Neural crest cell (in vitro differentiated cells): ENCODE measurements at regions not wholly inside any gene's neighbourhood (a gene's known extent, or its start where the extent isn't known, plus 50 kb on each side); places are given as distances from the start of the nearest gene placed in this dataset.

ENCODE experiments used
- DNase-seq: peaks from one replicate; pipeline ENCODE4 v3.0.0; 2021; ENCODE audit warnings: low read depth, mixed read lengths, low spot score
- H3K27ac Mint-ChIP-seq: one replicate; pipeline ENCODE4 v1.8.0; 2021; ENCODE audit warnings: mild to moderate bottlenecking, mixed read lengths; ENCODE audit not compliant: unreplicated experiment
- H3K27me3 Mint-ChIP-seq: 2 replicates; pipeline ENCODE4 v1.8.0; 2021; ENCODE audit warnings: low read depth, mild to moderate bottlenecking, mixed read lengths
- H3K36me3 Mint-ChIP-seq: 2 replicates; pipeline ENCODE4 v1.8.0; 2021; ENCODE audit warnings: low read depth, mild to moderate bottlenecking, mixed read lengths
- H3K4me1 Mint-ChIP-seq: 2 replicates; pipeline ENCODE4 v1.8.0; 2021; ENCODE audit warnings: mixed read lengths
- H3K4me3 Mint-ChIP-seq: one replicate; pipeline ENCODE4 v1.8.0; 2021; ENCODE audit warnings: mild to moderate bottlenecking, mixed read lengths
- H3K9me3 Mint-ChIP-seq: 2 replicates; pipeline ENCODE4 v1.8.0; 2021; ENCODE audit warnings: mixed read lengths
- CTCF ChIP-seq: fragments of 200-600 bp; sonication (generic); conservative IDR thresholded peaks from 2 replicates; pipeline ENCODE4 v1.5.0; 2021; ENCODE audit warnings: antibody characterized with exemption, mild to moderate bottlenecking

- DNase-seq, result no peak
- Mint-ChIP-seq H3K27ac (no peak overlapping the region), H3K4me1 (peaks cover 8% of the 10 kb centered on the region), H3K27me3 (no peaks in the 10 kb centered on the region), H3K36me3 (no peaks in the 10 kb centered on the region), H3K9me3 (peaks cover 4% of the 10 kb centered on the region), H3K4me3 (no peak overlapping the region)
- no peak for TF ChIP-seq CTCF
These were observed 75.5 kb downstream of the ASB1 start for GRCh38 chr2:238502088-238502810.

GRCh38 chr2:238502956-238503791 lies 76.4 kb downstream of the ASB1 start:
- TF ChIP-seq CTCF, result no peak
- Mint-ChIP-seq H3K36me3 (no peaks in the 10 kb centered on the region), H3K4me3 (no peak overlapping the region), H3K9me3 (peaks cover 4% of the 10 kb centered on the region), H3K27ac (peak overlapping the region; percentile 71), H3K4me1 (peaks cover 15% of the 10 kb centered on the region), H3K27me3 (no peaks in the 10 kb centered on the region)
- no peak for DNase-seq

GRCh38 chr2:238504181-238504931 lies 77.6 kb downstream of the ASB1 start:
- no peaks in the 10 kb centered on the region for H3K27me3 Mint-ChIP-seq
- H3K9me3 Mint-ChIP-seq, result peaks cover 4% of the 10 kb centered on the region
- no peak for TF ChIP-seq CTCF
- H3K4me3 Mint-ChIP-seq, result no peak overlapping the region
- DNase-seq, result no peak
- no peaks in the 10 kb centered on the region for H3K36me3 Mint-ChIP-seq
- peaks cover 24% of the 10 kb centered on the region for H3K4me1 Mint-ChIP-seq
- no peak overlapping the region for H3K27ac Mint-ChIP-seq

GRCh38 chr2:238505119-238505891 lies 78.6 kb downstream of the ASB1 start:
- Mint-ChIP-seq H3K27me3 (no peaks in the 10 kb centered on the region), H3K4me3 (no peak overlapping the region), H3K36me3 (no peaks in the 10 kb centered on the region), H3K27ac (no peak overlapping the region), H3K4me1 (peaks cover 27% of the 10 kb centered on the region), H3K9me3 (peaks cover 4% of the 10 kb centered on the region)
- no peak for DNase-seq
- no peak for TF ChIP-seq CTCF

GRCh38 chr2:238505892-238506280 lies 79.2 kb downstream of the ASB1 start:
- no peak overlapping the region for H3K27ac Mint-ChIP-seq
- no peak for TF ChIP-seq CTCF
- H3K36me3 Mint-ChIP-seq, result no peaks in the 10 kb centered on the region
- no peak for DNase-seq
- no peaks in the 10 kb centered on the region for H3K27me3 Mint-ChIP-seq
- peaks cover 26% of the 10 kb centered on the region for H3K4me1 Mint-ChIP-seq
- peaks cover 4% of the 10 kb centered on the region for H3K9me3 Mint-ChIP-seq
- no peak overlapping the region for H3K4me3 Mint-ChIP-seq
